HG03520 (cell line): ENCODE measurements at regions not wholly inside any gene's neighbourhood (a gene's known extent, or its start where the extent isn't known, plus 50 kb on each side); places are given as distances from the start of the nearest gene placed in this dataset.
"Not testable (repeated sequence)": the region's sequence is repeated elsewhere in the genome, so short reads cannot be mapped to it uniquely, and the experiment has no call there.

Source experiments
- ATAC-seq: cut with Tn5 transposase; IDR thresholded peaks from one replicate; pipeline ENCODE4 v1.9.1; 2021; ENCODE audit warnings: mild to moderate bottlenecking, moderate library complexity; ENCODE audit not compliant: unreplicated experiment

DNA sequence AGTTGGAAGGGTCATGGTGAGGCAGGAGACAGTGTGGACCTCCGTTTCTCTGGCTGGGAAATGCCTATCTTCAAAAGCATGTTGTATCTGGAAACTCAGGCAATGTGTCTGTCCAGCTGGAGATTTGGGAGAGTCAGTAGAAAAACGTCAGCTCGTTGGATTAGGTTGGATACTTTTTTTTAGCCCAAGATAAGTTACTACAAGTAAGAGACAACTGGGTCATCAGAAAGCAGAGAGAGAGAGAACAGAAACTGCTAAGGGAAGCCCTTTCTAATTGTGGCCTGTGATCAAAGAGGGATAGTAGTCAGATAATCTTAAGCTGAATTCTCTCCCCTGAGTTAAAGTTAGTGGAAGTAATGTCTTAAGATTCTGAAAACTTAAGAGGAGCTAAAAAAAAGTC, 78.9 kb upstream of the ZNF280D start:
- ATAC-seq: no peak

DNA sequence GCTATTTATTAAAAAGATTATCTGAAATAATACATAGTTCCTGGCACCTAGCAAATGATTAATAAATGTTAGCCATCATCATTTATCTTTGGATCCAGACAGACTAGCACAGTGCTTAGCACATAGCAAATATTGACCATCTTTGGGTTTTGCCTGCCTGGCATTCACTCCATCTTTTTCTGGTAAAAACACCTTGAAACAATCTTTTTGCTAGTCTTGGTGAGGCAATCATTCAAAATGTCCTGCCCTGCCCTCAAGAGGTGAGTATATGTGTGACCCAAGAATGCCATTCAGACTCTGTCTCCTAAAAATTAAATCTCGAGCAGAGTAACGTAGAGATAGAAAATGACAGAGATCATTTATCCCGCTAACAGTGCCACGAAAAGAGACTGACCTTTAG, 78.3 kb upstream of the ZNF280D start:
- no peak for ATAC-seq

DNA sequence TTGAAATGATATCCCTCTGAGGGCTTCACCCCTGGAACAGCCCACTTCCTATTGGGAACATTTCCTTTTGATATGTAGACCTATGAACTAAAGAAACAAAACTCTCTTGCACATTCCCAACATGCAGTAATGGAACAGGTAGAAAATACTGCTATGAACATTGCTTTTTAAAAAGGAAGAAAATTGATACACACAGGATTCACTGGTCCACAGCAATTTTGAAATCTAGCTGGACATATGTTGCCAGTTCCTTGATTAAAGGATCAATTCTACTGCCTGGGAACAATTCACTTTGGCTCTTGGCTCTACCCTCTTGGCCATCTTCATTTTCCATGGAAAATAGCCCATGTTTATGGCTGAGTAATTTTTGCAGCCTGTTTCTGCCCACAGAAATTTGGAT, 74.9 kb upstream of the ZNF280D start:
- ATAC-seq: no peak

DNA sequence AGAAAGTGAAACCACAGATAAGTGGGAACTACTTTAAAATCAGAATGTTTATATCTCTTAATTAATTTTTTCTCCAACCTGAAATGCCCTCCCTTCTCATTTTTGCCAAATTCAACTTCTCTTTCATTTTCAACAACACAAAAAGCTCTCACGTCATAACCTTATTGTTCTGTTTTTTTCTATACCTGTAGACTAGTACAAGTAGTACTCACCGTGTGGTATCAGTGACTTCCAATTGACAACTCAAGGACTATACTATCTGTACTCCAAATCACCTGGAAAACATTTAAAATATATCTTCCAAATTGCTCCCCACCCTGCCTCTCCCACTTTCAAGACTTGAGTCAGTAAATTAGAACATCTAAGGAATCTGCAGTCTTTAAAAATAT, 72.8 kb upstream of the ZNF280D start:
- no peak for ATAC-seq

DNA sequence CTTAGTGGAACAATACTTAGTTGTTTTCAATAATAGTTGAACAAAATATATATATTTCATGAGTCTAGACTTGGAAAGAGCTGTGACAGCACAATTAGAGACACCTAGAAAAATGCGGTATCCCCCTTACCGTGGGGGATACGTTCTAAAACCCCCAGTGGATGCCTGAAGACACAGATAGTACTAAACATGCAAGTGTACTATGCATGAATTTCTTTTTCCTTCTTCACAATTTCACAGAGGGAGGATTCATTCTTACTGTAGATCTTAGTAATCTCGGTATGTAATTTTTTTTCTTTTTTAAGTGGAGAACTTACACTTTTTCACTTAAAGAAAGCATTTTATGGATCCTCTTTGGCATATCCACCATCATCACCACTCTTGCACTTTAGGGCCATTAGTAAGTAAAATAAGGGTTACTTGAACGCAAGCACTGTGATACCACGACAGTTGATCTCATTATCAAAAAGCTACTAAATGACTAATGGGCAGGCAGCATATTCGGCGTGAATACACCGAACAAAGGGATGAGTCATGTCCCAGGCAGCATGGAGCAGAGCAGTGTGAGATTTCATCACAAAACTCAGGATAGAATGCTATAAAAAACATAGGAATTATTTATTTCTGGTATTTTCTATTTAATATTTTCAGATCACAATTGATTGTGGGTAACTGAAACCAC, 72.3 kb upstream of the ZNF280D start:
- peak; percentile 65 for ATAC-seq

DNA sequence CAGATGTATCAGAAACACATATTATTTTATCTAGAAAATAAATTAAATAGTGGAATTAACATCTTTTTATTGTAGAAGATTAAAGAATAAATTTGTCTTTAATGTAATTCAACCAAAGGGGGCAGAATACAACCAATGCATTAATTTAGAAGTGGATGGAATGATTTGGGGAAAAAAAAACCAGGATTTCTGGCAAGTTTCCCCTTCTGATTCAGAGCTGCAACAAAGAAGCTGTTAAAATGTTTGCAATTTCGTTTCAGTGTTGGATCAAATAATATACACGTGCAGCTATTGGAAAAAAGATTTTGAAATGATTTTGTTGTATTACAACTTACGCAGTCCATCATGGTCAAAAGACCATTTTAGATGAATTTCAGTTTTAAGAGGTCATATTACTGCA, 71.6 kb upstream of the ZNF280D start:
- ATAC-seq: no peak

DNA sequence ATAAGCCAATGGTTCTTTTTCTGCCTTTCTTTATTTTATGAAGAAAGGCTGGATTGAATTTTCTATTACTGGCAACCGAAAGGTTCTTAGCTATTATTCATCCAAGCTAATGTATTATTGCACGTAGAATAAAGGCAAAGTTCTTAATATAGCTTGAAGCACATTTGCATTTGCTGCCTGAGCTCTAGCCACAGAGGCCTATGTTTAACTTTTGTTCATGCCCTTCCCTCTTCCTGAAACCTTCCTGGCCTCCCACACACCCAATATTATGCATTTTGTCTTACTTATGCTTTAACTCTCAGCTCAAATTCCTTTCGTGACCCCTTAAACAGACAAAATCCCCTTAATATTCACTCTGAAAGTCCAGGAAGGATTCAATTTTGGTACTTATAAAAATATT, 71.0 kb upstream of the ZNF280D start:
- ATAC-seq: no peak

DNA sequence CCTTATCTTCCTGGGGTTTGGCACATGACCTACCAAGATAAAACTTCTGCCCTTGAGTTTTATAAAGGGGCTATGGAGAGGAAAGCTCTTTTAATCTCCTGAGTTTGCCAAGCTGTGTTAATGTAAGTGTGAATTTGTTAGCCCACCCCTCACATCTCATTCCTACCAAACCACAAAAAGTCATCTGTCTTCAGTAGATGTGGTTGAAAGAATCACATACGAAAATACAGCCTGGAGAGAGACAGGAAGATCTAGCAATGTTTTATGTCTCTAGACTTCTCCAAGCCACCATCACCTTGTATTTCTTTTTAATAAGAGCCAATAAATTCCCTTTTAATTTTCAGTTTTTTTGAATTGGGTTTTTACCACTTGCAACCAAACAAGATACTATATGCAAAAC, 68.9 kb upstream of the ZNF280D start:
- ATAC-seq: no peak

DNA sequence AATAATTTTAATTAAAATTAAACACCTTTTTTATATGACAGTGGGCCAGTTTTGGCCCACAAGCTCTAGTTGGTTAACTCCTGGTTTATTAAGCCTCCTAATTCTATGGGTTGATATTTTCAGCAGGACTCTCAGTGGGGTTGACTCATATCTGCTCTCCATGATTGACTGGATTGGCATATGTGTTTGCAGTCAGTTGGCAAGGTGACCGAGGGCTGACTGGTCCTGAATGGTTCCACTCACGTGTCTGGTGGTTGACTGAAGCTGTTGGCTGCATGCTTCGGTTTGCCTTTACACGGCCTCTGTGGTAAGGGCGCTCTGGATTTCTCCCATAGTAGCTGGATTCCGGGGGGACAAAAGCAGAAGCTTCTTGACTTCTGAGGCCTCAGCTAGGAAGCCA, 65.3 kb upstream of the ZNF280D start:
- peak; percentile 92 for ATAC-seq

DNA sequence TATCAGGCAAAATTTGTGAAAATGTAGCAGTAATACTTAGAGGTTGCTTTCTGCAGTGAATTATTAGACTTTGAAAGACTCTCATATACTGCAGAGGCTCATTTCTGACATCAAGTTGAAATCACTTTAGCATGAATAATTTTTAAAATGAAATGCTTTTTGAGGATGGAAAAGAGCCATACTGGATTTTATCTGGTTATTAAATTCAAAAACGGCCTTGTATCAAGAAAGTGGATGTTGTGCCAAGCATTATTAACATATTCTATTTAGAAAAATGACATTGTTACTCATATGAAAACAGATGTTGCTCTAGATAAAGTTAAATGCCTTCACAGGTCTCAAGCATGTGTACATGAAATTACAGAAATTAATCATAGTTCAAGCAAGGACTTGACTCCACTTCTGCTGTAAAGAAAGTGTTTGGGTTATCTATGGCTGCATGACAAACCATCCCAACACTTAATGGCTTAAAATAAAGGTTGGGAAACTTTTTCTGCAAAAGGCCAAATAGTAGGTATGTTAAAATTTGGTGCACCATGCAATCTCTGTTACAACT, 64.5 kb upstream of the ZNF280D start:
- no peak for ATAC-seq

DNA sequence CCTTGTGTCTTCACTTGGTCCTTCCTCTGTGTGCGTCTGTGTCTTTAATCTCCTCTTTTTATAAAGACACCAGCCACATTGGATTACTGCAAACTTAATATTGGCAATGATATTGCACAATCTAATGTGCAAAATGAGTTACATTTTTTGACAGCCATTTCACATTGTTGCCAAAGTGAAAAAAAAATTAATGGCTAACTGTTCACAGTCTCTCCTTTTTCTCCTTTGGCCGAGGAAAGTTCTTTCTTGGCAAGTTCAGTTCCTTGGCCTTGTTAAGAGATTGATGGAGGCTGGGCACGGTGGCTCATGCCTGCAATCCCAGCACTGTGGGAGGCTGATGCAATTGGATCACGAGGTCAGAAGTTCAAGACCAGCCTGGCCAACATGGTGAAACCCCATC, 62.2 kb upstream of the ZNF280D start:
- ATAC-seq: no peak

DNA sequence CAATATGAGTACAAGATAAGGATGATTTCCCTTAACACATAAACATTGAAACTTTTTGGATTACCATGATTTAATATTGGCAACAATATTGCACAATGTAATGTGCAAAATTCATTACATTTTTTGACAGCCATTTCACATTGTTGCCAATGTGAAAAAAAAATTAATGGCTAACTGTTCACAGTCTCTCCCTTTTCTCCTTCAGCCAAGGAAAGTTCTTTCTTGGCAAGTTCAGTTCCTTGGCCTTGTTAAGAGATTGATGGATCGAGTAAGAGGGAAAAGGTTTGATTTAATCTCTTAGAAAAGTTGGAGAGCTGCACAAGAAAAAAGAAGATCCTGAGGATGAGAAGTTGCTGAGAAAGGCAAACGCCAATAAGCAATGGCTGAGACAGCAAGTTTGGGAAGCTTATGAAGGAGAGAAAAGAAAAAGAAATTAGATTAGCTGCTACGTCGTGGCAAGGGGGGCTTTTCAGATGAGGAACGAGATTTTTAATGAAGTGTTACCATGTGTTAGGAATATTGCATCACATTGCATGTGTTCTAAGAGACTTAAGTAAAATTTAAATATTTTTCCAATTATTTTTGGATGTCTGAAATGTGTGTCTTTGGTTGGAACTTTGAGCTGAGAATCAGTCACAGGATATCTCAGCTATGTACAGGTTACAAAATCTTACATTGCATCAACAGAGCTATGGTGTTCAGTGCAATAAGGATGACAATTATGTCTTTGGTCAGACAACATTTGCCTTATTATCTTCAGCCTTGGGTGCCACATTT, 61.4 kb upstream of the ZNF280D start:
- no peak for ATAC-seq

DNA sequence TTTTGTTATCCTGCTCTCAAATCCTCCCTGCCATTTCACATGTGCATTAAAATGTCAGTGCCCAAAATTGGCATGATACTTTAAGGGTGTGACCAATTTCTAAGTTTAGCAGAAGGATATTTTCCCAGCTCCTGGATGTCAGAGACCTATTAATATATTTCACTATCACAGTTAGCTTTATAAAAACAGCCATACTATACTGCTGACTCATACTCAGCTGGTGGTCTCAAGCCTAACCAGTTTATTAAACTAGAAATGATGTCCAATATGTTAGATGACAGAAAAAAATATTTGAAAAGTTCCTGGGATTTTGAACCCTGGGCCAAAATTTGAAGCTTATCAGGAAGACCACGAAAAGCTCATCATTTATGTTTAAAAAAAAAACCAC, 60.9 kb upstream of the ZNF280D start:
- no peak for ATAC-seq

DNA sequence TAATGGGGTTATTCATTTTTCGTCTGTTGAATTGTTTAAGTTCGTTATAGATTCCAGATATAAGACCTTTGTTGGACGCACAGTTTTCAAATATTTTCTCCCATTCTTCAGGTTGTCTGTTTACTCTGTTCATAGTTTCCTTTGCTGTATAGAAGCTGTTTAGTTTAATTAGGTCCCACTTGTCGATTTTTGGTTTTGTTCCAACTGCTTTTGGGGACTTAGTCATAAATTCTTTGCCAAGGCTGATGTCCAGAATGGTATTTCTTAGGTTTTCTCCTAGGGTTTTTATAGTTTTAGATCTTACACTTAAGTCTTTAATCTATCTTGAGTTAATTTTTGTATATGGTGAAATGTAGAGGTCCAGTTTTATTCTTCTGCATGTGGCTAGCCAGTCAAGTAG, 58.9 kb upstream of the ZNF280D start:
- ATAC-seq: no peak

DNA sequence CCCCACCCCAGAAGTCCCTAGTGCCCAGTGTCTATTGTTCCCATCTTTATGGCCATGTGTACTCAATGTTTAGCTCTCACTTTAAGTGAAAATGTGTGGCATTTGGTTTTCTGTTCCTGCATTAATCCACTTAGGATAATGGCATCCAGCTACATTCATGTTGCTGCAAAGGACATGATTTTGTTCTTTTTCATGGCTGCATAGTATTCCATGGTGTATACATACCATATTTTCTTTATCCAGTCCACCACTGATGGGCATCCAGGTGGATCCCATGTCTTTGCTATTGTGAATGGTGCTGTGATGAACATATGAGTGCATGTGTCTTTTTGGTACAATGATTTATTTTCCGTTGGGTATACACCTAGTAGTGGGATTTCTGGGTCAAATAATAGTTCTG, 58.2 kb upstream of the ZNF280D start:
- ATAC-seq: not testable (repeated sequence)

DNA sequence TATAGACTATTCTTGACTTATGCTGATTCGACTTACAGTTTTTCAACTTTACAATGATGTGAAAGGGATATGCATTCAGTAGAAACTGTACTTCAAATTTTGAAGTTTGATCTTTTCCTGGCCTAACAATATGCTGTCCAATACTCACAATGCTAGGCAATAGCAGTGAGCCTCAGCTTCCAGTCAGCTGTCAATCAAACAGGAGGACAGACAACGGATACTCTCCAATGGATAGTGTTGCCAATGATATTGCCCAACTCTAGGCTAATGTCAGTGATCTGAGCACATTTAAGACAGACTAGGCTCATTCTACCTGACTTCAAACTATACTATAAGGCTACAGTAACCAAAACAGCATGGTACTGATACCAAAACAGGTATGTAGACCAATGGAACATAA, 55.0 kb upstream of the ZNF280D start:
- no peak for ATAC-seq

DNA sequence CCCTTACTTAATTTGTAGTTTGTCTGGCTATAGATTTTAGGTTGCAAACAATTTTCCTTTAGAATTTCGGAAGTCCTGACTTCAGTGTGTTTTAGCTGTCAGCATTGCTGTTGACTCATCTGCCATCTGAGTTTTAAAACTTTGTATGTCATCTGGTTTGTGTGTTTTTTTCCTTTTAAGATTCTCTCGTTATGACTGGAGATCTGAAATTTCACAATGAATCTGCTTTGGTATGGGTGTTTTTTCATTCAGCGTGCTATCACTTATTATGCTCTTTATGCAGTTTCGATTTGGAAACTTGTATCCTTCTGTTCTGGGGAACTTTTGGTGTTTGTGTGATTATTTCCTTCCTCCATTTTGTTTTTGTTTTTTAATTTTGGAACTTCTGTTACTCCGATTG, 53.7 kb upstream of the ZNF280D start:
- ATAC-seq: no peak

DNA sequence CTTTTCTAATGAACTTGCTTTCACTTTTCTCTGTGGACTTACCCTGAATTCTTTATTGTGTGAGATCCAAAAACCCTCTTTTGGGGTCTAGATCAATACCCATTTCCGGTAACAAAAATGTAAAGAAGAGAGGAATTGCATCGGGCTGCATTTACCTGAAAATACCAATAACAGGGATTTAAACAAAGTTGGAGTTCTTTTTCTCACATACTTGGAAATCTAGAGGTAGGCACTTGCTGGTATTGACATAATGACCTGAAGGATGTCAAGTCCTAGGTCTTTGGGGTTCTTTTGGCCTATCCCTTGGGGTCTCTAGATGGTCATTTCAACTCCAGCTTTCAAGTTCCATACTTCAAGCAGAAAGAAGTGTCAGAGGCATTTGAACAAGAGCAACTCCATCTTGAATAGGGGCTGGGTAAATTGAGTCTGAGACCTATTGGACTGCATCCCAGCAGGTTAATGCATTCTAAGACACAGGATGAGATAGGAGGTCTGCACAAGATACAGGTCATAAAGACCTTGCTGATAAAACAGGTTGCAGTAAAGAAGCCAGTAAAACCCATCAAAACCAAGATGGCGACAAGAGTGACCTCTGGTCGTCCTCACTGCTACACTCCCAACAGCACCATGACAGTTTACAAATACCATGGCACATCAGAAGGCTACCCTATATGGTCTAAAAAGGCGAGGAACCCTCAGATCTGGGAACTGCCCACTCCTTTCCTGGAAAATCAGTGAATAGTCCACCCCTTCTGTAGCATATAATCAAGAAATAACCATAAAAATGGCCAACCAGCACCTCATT, 50.8 kb upstream of the ZNF280D start:
- ATAC-seq: no peak

DNA sequence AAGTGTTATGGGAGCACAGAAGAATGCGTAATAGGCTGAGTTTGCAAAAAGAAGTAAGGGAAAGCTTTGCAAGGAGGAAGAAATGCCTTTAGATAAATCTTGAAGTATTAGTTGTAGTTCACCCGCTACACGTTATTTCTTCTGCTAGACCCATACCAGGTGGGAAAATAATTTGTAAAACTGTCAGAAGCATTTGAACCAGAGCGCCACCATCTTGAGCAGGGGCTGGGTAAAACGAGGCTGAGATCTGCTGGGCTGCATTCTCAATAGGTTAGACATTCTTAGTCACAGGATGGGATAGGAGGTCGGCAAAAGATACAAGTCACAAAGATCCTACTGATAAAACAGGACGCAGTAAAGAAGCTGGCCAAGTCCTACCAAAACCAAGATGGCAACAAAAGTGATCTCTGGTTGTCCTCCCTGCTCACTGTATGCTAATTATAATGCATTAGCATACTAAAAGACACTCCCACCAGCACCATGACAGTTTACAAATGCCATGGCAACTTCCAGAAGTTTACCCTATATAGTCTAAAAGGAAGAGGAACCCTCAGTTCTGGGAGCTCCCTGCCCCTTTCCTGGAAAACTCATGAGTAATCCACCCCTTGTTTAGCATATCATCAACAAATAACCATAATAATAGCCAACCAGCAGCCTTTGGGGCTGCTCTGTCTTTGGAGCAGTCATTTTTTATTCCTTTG, 50.0 kb upstream of the ZNF280D start:
- ATAC-seq: no peak
